ENCODE measurements at regions not wholly inside any gene's neighbourhood (a gene's known extent, or its start where the extent isn't known, plus 50 kb on each side); places are given as distances from the start of the nearest gene placed in this dataset.

GRCh38 chr1:193754151-193754550 is 567.7 kb upstream of the B3GALT2 start:
- 90% methylated on average over 2 of the region's 2 CpGs; no CpG with 5 or more reads in 1 of the 2 experiments for WGBS, 2 experiments (ENCODE audit: insufficient coverage in 1 of 2, insufficient read length in 1 of 2)
- Mint-ChIP-seq H3K27ac (no peak overlapping the region), H3K27me3 (ENCODE audit: insufficient read depth) (no peaks in the 10 kb centered on the region), H3K4me3 (no peak overlapping the region), H3K36me3 (ENCODE audit: low read depth) (no peaks in the 10 kb centered on the region), H3K9me3 (peaks cover 7% of the 10 kb centered on the region), H3K4me1 (peaks cover 2% of the 10 kb centered on the region)
- H3K27me3 ChIP-seq (ENCODE audit: control insufficient read depth, insufficient read depth, low read length, poor library complexity, severe bottlenecking) = no peaks in the 10 kb centered on the region
- TF ChIP-seq, protein P1, sequence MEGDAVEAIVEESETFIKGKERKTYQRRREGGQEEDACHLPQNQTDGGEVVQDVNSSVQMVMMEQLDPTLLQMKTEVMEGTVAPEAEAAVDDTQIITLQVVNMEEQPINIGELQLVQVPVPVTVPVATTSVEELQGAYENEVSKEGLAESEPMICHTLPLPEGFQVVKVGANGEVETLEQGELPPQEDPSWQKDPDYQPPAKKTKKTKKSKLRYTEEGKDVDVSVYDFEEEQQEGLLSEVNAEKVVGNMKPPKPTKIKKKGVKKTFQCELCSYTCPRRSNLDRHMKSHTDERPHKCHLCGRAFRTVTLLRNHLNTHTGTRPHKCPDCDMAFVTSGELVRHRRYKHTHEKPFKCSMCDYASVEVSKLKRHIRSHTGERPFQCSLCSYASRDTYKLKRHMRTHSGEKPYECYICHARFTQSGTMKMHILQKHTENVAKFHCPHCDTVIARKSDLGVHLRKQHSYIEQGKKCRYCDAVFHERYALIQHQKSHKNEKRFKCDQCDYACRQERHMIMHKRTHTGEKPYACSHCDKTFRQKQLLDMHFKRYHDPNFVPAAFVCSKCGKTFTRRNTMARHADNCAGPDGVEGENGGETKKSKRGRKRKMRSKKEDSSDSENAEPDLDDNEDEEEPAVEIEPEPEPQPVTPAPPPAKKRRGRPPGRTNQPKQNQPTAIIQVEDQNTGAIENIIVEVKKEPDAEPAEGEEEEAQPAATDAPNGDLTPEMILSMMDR (conservative IDR thresholded peaks at IDR 0.05) = no peak
- no peak overlapping the region for H3K4me3 ChIP-seq (ENCODE audit: low read length)
- no peak for DNase-seq
- H3K36me3 ChIP-seq (ENCODE audit: control insufficient read depth, insufficient read depth, low read length) = no peaks in the 10 kb centered on the region
- H3K27ac ChIP-seq (ENCODE audit: low read depth, low read length) = no peak overlapping the region
- peaks cover 7% of the 10 kb centered on the region for H3K9me3 ChIP-seq (ENCODE audit: control insufficient read depth, low read length)
- no peak overlapping the region for H3K9ac ChIP-seq (ENCODE audit: extremely low read depth, low read length, poor library complexity, severe bottlenecking)
- no peaks in the 10 kb centered on the region for H3K4me1 ChIP-seq (ENCODE audit: control insufficient read depth, insufficient read depth, low read length)

- peaks cover 7% of the 10 kb centered on the region for H3K9me3 Mint-ChIP-seq
- H3K36me3 ChIP-seq (ENCODE audit: control insufficient read depth, insufficient read depth, low read length) = no peaks in the 10 kb centered on the region
- no peak overlapping the region for H3K27ac ChIP-seq (ENCODE audit: low read depth, low read length)
- peaks cover 2% of the 10 kb centered on the region for H3K4me1 Mint-ChIP-seq
- DNase-seq = no peak
- H3K27me3 Mint-ChIP-seq (ENCODE audit: insufficient read depth) = peaks cover 6% of the 10 kb centered on the region
- no peak overlapping the region for H3K4me3 ChIP-seq (ENCODE audit: low read length)
- peaks cover 7% of the 10 kb centered on the region for H3K9me3 ChIP-seq (ENCODE audit: control insufficient read depth, low read length)
- TF ChIP-seq, protein P1 (conservative IDR thresholded peaks at IDR 0.05) = no peak
- no peak overlapping the region for H3K4me3 Mint-ChIP-seq
- H3K27ac Mint-ChIP-seq = no peak overlapping the region
- H3K9ac ChIP-seq (ENCODE audit: extremely low read depth, low read length, poor library complexity, severe bottlenecking) = no peak overlapping the region
- no peaks in the 10 kb centered on the region for H3K36me3 Mint-ChIP-seq (ENCODE audit: low read depth)
- no peaks in the 10 kb centered on the region for H3K27me3 ChIP-seq (ENCODE audit: control insufficient read depth, insufficient read depth, low read length, poor library complexity, severe bottlenecking)
- 85 to 94% methylated on average over 5 of the region's 5 CpGs for WGBS, 2 experiments (ENCODE audit: insufficient coverage in 1 of 2, insufficient read length in 1 of 2)
- H3K4me1 ChIP-seq (ENCODE audit: control insufficient read depth, insufficient read depth, low read length) = no peaks in the 10 kb centered on the region
Observed at GRCh38 chr1:193753038-193753756, 566.8 kb upstream of the B3GALT2 start.

DNA sequence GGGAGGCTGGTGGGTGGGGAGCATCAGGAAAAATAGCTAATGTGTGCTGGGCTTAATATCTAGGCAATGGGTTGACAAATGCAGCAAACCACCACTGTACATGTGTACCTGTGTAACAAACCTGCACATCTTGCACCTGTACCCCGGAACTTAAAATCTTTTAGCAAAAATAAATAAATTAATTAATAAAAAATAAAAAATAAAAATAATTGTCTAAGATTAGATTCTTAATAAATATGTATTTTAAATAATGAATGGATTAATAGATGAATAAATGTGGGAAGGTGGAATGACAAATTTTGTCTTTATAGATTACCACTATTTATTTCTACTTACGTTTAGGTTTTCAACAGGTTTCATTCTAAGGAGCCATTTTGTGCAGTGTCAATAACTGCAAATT is 563.5 kb upstream of the B3GALT2 start:
- Mint-ChIP-seq H3K4me1 (peaks cover 2% of the 10 kb centered on the region), H3K36me3 (ENCODE audit: low read depth) (no peaks in the 10 kb centered on the region), H3K27me3 (ENCODE audit: insufficient read depth) (peaks cover 25% of the 10 kb centered on the region), H3K4me3 (no peak overlapping the region), H3K9me3 (no peaks in the 10 kb centered on the region), H3K27ac (no peak overlapping the region)
- H3K36me3 ChIP-seq (ENCODE audit: control insufficient read depth, insufficient read depth, low read length) = no peaks in the 10 kb centered on the region
- no peaks in the 10 kb centered on the region for H3K9me3 ChIP-seq (ENCODE audit: control insufficient read depth, low read length)
- TF ChIP-seq, protein P1 (conservative IDR thresholded peaks at IDR 0.05) = no peak
- H3K27ac ChIP-seq (ENCODE audit: low read depth, low read length) = no peak overlapping the region
- no peaks in the 10 kb centered on the region for H3K4me1 ChIP-seq (ENCODE audit: control insufficient read depth, insufficient read depth, low read length)
- no peak overlapping the region for H3K9ac ChIP-seq (ENCODE audit: extremely low read depth, low read length, poor library complexity, severe bottlenecking)
- H3K27me3 ChIP-seq (ENCODE audit: control insufficient read depth, insufficient read depth, low read length, poor library complexity, severe bottlenecking) = no peaks in the 10 kb centered on the region
- no peak for DNase-seq
- no peak overlapping the region for H3K4me3 ChIP-seq (ENCODE audit: low read length)
- 92% methylated on average over 2 of the region's 2 CpGs; no CpG with 5 or more reads in 1 of the 2 experiments for WGBS, 2 experiments (ENCODE audit: insufficient coverage in 1 of 2, insufficient read length in 1 of 2)
